ENCODE measurements at regions not wholly inside any gene's neighbourhood (a gene's known extent, or its start where the extent isn't known, plus 50 kb on each side); places are given as distances from the start of the nearest gene placed in this dataset.

DNA sequence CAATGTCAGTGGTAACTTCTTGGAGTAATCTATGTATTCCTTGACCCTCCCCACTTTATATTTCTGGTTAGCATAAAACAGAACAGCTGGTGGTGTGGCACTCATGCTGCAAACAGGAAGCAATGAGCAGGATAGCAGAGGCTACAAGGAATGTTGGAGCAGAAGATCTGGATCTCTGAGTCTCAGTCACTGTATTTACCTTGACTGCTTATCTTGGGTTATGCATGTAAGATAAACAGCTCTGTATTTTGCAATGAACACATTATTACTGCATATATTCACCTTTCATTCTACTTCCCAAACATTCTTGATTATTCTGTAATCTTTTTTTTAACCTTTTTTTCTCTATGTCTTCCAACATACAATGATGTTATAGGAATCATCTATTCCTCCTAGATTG lies 977.9 kb upstream of the CNTNAP5 start:
- H3K27ac ChIP-seq (ENCODE audit: extremely low read depth, low read depth, low read length), result no peak overlapping the region
- H3K27me3 ChIP-seq (ENCODE audit: control insufficient read depth in 2 of 2, insufficient read depth in 2 of 2, low read length in 2 of 2), result no peaks in the 10 kb centered on the region
- H4K20me1 ChIP-seq (replicated peaks; ENCODE audit: control insufficient read depth, insufficient read depth, low read length), result no peaks in the 10 kb centered on the region
- DNase-seq (ENCODE audit: extremely low read depth in 1 of 4, low spot score in 3 of 4) (no peak), FAIRE-seq (no peak), ATAC-seq (no peak)
- H3K9ac ChIP-seq (ENCODE audit: insufficient read depth in 1 of 2, low read depth in 2 of 2, low read length in 2 of 2), result no peak overlapping the region
- no peaks in the 10 kb centered on the region for H3K9me1 ChIP-seq (ENCODE audit: control insufficient read depth, insufficient read depth, low read length)
- CTCF ChIA-PET (ENCODE audit: low intra/inter-chr PET ratio), result no interaction called here
- H3K9me3 ChIP-seq (replicated peaks; ENCODE audit: control insufficient read depth, insufficient read depth, low read depth, low read length), result no peaks in the 10 kb centered on the region
- intact Hi-C loops (cut with micrococcal nuclease) (no loop called here), in situ Hi-C loops (cut with MboI) (no loop called here)
- H3K36me3 ChIP-seq (ENCODE audit: control insufficient read depth, insufficient read depth, low read length), result no peaks in the 10 kb centered on the region
- no TSS peak for BruUV-seq (replicated peaks)
- no peaks in the 10 kb centered on the region for H3K4me1 ChIP-seq (replicated peaks in 1 of 2; ENCODE audit: control insufficient read depth in 2 of 2, insufficient read depth in 2 of 2, low read length in 2 of 2)
- no peak overlapping the region for H3K4me2 ChIP-seq (ENCODE audit: insufficient read depth, low read length)
- POLR2A ChIA-PET, result no interaction called here
- no peak overlapping the region for H3K4me3 ChIP-seq
- TF ChIP-seq IRF2 (CRISPR knock-in tag; IDR thresholded peaks at IDR 0.05) (no peak), GTF2A2 (tag; IDR thresholded peaks at IDR 0.05) (no peak), HCFC1 (IDR thresholded peaks at IDR 0.05; ENCODE audit: low read depth, low read length) (no peak), KLF6 (CRISPR knock-in tag; IDR thresholded peaks at IDR 0.05; ENCODE audit: borderline replicate concordance) (no peak), ZNF24 (IDR thresholded peaks at IDR 0.05) (no peak), CREM (IDR thresholded peaks at IDR 0.05; ENCODE audit: low read depth) (no peak), EGR1 (conservative IDR thresholded peaks at IDR 0.05) (no peak)
- TF ChIP-seq, protein P1, sequence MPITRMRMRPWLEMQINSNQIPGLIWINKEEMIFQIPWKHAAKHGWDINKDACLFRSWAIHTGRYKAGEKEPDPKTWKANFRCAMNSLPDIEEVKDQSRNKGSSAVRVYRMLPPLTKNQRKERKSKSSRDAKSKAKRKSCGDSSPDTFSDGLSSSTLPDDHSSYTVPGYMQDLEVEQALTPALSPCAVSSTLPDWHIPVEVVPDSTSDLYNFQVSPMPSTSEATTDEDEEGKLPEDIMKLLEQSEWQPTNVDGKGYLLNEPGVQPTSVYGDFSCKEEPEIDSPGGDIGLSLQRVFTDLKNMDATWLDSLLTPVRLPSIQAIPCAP (CRISPR knock-in tag; IDR thresholded peaks at IDR 0.05; ENCODE audit: borderline replicate concordance), result no peak
- H3K79me2 ChIP-seq (ENCODE audit: control insufficient read depth, insufficient read depth, low read length), result no peaks in the 10 kb centered on the region
- H2AFZ ChIP-seq (ENCODE audit: low read depth, low read length), result no peak overlapping the region

DNA sequence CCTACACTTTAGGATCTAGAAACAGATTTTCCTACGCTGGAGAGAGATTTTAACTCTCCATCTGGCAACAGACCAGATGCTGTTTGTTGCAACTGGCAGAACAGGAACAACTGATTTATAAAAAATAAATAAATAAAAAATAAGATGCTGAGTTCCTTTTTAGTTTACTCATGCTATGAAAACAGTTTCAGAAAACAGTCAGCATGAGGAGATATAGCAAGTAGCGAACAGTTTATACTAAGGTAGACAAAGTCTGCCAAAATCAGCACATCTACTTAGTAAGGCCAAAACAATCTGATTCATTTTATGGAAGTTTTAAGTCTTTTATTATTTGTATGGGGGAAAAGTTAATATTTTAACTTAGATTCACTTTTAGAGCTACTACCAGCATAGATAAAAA lies 974.0 kb upstream of the CNTNAP5 start:
- FAIRE-seq, result no peak
- WGBS (ENCODE audit: insufficient coverage, low coverage, missing lambda C conversion rate), result 0% methylated on average over 2 of the region's 2 CpGs
- TF ChIP-seq POLR2H (tag; IDR thresholded peaks at IDR 0.05; ENCODE audit: low read depth) (no peak), MTA2 (IDR thresholded peaks at IDR 0.05; ENCODE audit: low read depth) (no peak), MBD2 (IDR thresholded peaks at IDR 0.05; ENCODE audit: borderline replicate concordance, low read depth) (no peak), YY1 (IDR thresholded peaks at IDR 0.05; ENCODE audit: borderline replicate concordance in 1 of 3, control insufficient read depth in 1 of 3, extremely low read depth in 1 of 3, insufficient read depth in 3 of 3, insufficient read length in 1 of 3, insufficient replicate concordance in 2 of 3, low read depth in 1 of 3, low read length in 2 of 3) (no peak), PHF21A (IDR thresholded peaks at IDR 0.05; ENCODE audit: borderline replicate concordance, low read depth) (no peak)
- TF ChIP-seq, protein P2, sequence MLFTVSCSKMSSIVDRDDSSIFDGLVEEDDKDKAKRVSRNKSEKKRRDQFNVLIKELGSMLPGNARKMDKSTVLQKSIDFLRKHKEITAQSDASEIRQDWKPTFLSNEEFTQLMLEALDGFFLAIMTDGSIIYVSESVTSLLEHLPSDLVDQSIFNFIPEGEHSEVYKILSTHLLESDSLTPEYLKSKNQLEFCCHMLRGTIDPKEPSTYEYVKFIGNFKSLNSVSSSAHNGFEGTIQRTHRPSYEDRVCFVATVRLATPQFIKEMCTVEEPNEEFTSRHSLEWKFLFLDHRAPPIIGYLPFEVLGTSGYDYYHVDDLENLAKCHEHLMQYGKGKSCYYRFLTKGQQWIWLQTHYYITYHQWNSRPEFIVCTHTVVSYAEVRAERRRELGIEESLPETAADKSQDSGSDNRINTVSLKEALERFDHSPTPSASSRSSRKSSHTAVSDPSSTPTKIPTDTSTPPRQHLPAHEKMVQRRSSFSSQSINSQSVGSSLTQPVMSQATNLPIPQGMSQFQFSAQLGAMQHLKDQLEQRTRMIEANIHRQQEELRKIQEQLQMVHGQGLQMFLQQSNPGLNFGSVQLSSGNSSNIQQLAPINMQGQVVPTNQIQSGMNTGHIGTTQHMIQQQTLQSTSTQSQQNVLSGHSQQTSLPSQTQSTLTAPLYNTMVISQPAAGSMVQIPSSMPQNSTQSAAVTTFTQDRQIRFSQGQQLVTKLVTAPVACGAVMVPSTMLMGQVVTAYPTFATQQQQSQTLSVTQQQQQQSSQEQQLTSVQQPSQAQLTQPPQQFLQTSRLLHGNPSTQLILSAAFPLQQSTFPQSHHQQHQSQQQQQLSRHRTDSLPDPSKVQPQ (CRISPR knock-in tag; IDR thresholded peaks at IDR 0.05; ENCODE audit: borderline replicate concordance), result no peak

More for the DNA sequence above, 974.0 kb upstream of the CNTNAP5 start:
- Histone ChIP-seq H3K27me3 (ENCODE audit: control insufficient read depth in 2 of 2, insufficient read depth in 2 of 2, low read length in 2 of 2) (no peaks in the 10 kb centered on the region), H3K79me2 (ENCODE audit: control insufficient read depth, insufficient read depth, low read length) (no peaks in the 10 kb centered on the region), H3K4me1 (replicated peaks in 1 of 2; ENCODE audit: control insufficient read depth in 2 of 2, insufficient read depth in 2 of 2, low read length in 2 of 2) (no peaks in the 10 kb centered on the region), H3K4me2 (ENCODE audit: insufficient read depth, low read length) (no peak overlapping the region), H3K9ac (ENCODE audit: insufficient read depth in 1 of 2, low read depth in 2 of 2, low read length in 2 of 2) (no peak overlapping the region), H3K36me3 (ENCODE audit: control insufficient read depth, insufficient read depth, low read length) (no peaks in the 10 kb centered on the region), H3K9me1 (ENCODE audit: control insufficient read depth, insufficient read depth, low read length) (no peaks in the 10 kb centered on the region), H3K27ac (ENCODE audit: extremely low read depth, low read depth, low read length) (no peak overlapping the region), H3K9me3 (replicated peaks; ENCODE audit: control insufficient read depth, insufficient read depth, low read depth, low read length) (no peaks in the 10 kb centered on the region), H3K4me3 (no peak overlapping the region), H4K20me1 (replicated peaks; ENCODE audit: control insufficient read depth, insufficient read depth, low read length) (no peaks in the 10 kb centered on the region), H2AFZ (ENCODE audit: low read depth, low read length) (no peak overlapping the region)
- in situ Hi-C loops (cut with MboI), result no loop called here
- ChIA-PET POLR2A (no interaction called here), CTCF (ENCODE audit: low intra/inter-chr PET ratio) (no interaction called here)
- ATAC-seq (no peak), DNase-seq (ENCODE audit: extremely low read depth in 1 of 4, low spot score in 3 of 4) (no peak)
- intact Hi-C loops (cut with micrococcal nuclease), result no loop called here
- BruUV-seq (replicated peaks), result no TSS peak
